Cardiac muscle cell (in vitro differentiated cells and primary cell): ENCODE measurements at regions not wholly inside any gene's neighbourhood (a gene's known extent, or its start where the extent isn't known, plus 50 kb on each side); places are given as distances from the start of the nearest gene placed in this dataset.
"Not testable (repeated sequence)": the region's sequence is repeated elsewhere in the genome, so short reads cannot be mapped to it uniquely, and the experiment has no call there.

Experiments
- DNase-seq, 2 donors: peaks; one replicate each; pipeline versions ENCODE4 v3.0.0 to v3.0.0-alpha.2; 2010 to 2017; ENCODE audit warnings: low read depth in 1 of 2, low spot score in 1 of 2
- H3K27ac ChIP-seq: fragments of 200-600 bp; sonication (generic); 2 replicates; pipeline ENCODE4 v1.5.1; 2016
- H3K27me3 ChIP-seq: fragments of 200-600 bp; sonication (generic); 2 replicates; pipeline ENCODE4 v1.6.0; 2016; ENCODE audit warnings: control low read depth
- H3K36me3 ChIP-seq: fragments of 200-600 bp; sonication (generic); 2 replicates; pipeline ENCODE4 v1.5.1; 2016; ENCODE audit warnings: control low read depth
- H3K4me1 ChIP-seq: fragments of 200-600 bp; sonication (generic); 2 replicates; pipeline ENCODE4 v1.8.1; 2017; ENCODE audit warnings: low read depth, mild to moderate bottlenecking, mixed run types
- H3K4me3 ChIP-seq: fragments of 200-600 bp; sonication (generic); 2 replicates; pipeline ENCODE4 v1.5.1; 2016; ENCODE audit warnings: mild to moderate bottlenecking
- H3K9me3 ChIP-seq: fragments of 200-600 bp; sonication (generic); 2 replicates; pipeline ENCODE4 v1.5.1; 2017; ENCODE audit warnings: low read depth, mild to moderate bottlenecking, control low read depth
- TF ChIP-seq, protein P1 (sequence below): IDR thresholded peaks from 2 replicates; pipeline ENCODE4 v1.5.1; 2012; ENCODE audit warnings: low read depth, mild to moderate bottlenecking, low read length

GRCh38 chr7:150003304-150003810, 129.6 kb downstream of the ATP6V0E2 start:
- TF ChIP-seq, protein P1, sequence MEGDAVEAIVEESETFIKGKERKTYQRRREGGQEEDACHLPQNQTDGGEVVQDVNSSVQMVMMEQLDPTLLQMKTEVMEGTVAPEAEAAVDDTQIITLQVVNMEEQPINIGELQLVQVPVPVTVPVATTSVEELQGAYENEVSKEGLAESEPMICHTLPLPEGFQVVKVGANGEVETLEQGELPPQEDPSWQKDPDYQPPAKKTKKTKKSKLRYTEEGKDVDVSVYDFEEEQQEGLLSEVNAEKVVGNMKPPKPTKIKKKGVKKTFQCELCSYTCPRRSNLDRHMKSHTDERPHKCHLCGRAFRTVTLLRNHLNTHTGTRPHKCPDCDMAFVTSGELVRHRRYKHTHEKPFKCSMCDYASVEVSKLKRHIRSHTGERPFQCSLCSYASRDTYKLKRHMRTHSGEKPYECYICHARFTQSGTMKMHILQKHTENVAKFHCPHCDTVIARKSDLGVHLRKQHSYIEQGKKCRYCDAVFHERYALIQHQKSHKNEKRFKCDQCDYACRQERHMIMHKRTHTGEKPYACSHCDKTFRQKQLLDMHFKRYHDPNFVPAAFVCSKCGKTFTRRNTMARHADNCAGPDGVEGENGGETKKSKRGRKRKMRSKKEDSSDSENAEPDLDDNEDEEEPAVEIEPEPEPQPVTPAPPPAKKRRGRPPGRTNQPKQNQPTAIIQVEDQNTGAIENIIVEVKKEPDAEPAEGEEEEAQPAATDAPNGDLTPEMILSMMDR, result no peak
- no peak for DNase-seq
- H3K4me1 ChIP-seq, result no peaks in the 10 kb centered on the region

GRCh38 chr7:150003973-150004372, 130.2 kb downstream of the ATP6V0E2 start:
- not testable (repeated sequence) for H3K4me1 ChIP-seq, DNase-seq, H3K4me3 ChIP-seq, H3K36me3 ChIP-seq, H3K9me3 ChIP-seq, H3K27me3 ChIP-seq, H3K27ac ChIP-seq

More at GRCh38 chr7:150003304-150003810, 129.6 kb downstream of the ATP6V0E2 start:
- Histone ChIP-seq H3K27ac (no peak overlapping the region), H3K4me3 (no peak overlapping the region), H3K36me3 (no peaks in the 10 kb centered on the region), H3K9me3 (no peaks in the 10 kb centered on the region), H3K27me3 (no peaks in the 10 kb centered on the region)

- not testable (repeated sequence) for H3K36me3 ChIP-seq, H3K9me3 ChIP-seq, H3K4me1 ChIP-seq, H3K27me3 ChIP-seq, H3K27ac ChIP-seq, DNase-seq, H3K4me3 ChIP-seq
Measured at GRCh38 chr7:150004843-150005242, 131.1 kb downstream of the ATP6V0E2 start.

- not testable (repeated sequence) for DNase-seq, H3K9me3 ChIP-seq, H3K4me3 ChIP-seq, H3K27ac ChIP-seq, H3K27me3 ChIP-seq, H3K4me1 ChIP-seq, H3K36me3 ChIP-seq
Measured at GRCh38 chr7:150009620-150010303, 136.0 kb downstream of the ATP6V0E2 start.

DNA sequence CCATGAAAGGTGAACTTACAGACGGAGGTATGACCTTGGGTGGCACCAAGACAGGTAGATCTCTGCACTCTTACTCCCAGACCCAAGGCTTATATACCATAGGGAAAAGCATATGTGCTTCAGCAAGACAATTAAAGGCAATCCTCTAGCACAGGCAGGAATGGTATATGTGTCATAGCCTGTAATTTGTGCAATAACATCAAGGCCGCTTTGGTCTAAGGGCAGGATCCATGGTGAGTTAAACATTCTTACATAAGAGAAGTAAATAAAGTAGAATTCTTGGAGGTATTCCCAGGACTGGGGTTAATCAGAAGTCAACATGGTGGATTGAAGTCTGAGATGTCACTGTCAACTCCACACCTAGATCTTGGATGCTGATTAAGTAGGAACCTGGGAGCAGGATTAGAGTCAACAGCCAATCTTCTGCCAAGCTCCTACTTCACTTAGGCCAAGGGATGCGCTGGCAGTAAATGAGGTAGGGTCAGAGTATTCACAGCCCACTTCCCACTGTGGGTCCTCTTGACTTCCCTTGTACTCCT, 143.0 kb downstream of the ATP6V0E2 start:
- not testable (repeated sequence) for H3K36me3 ChIP-seq, H3K4me3 ChIP-seq, H3K9me3 ChIP-seq, H3K4me1 ChIP-seq, H3K27me3 ChIP-seq, H3K27ac ChIP-seq, DNase-seq

GRCh38 chr7:150020210-150020609, 146.4 kb downstream of the ATP6V0E2 start:
- H3K27ac ChIP-seq, DNase-seq, H3K4me1 ChIP-seq, H3K27me3 ChIP-seq, H3K4me3 ChIP-seq, H3K9me3 ChIP-seq, H3K36me3 ChIP-seq: not testable (repeated sequence)

DNA sequence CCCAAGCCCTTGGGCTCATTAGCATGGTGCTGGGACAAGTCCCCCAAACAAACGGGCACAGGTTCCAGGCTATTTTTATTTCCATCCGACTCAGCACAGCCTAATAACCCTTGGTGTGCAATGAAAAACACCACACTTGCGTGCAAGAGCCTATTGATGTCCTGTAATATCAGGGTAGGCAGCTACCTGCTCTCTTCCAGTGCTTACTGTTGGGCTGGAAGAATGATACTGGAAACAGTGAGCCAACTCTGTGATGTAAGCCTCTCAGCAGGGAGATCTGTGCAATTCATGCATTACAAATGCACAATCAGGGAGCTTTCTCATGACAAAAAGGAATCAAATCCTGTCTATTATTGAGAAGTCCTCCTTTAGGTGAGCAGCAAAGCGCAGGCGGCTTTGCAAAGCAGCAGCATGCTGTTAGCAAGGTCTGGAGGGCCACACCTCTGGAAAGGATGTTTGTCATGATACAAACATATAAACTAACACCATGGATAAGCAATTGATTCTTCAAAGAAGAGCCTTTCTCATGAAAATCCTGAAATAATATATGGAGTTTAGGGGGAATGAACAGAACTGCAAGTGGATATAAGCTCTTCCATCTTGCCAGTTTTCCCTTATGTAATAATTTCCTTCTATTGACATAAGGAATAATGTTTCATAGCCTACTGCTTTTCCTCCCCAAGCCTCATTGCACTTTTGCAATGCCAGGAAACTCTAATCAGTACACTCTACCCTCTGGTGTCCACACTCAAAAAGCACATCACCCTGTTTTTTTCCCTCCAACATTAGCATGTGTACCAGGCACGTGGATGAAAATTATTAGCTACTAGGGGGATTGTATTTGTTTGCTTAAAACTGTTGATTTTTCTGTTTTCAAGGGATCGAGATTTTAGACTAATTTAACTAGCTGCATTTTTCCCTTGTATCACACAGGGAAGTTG, 151.1 kb downstream of the ATP6V0E2 start:
- H3K27me3 ChIP-seq, H3K4me3 ChIP-seq, H3K36me3 ChIP-seq, H3K27ac ChIP-seq, DNase-seq, H3K9me3 ChIP-seq, H3K4me1 ChIP-seq: not testable (repeated sequence)

- H3K4me1 ChIP-seq, H3K9me3 ChIP-seq, DNase-seq, H3K36me3 ChIP-seq, H3K27me3 ChIP-seq, H3K4me3 ChIP-seq, H3K27ac ChIP-seq: not testable (repeated sequence)
Measured at GRCh38 chr7:150025802-150026201, 152.0 kb downstream of the ATP6V0E2 start.

DNA sequence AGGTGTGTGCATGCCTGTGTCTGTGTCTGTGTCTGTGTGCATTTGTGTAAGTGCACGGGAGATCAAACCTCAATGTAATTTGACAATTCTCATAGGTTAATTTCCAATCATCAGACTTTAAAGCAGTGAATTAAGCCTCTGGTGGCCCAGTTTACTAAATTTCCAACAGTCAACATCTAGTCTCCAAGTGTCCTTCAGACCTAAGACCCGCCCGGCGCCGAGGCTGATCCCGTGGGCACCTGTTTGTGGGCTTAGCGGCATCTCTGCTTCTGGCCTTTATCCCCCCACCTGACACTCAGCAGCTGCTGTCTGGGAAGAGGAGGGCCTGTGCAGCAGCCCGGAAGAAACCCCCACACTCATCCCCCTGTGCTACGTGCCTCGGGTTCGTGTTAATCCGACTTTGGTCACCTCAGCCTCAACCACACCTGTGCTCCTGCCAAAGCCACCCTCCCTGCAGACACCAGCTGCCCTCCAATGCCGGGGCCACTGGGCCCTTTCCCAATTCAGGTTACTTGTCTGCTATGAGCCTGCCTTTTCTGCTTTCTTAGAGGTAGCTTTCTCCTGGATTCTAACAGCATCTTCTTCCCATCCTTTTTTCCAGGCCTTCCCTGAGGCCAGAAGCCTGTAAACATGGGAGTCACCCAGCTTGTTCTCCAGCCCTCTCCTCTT, 154.7 kb downstream of the ATP6V0E2 start:
- not testable (repeated sequence) for H3K9me3 ChIP-seq, H3K27ac ChIP-seq, H3K4me3 ChIP-seq, H3K27me3 ChIP-seq, H3K4me1 ChIP-seq, DNase-seq, H3K36me3 ChIP-seq

DNA sequence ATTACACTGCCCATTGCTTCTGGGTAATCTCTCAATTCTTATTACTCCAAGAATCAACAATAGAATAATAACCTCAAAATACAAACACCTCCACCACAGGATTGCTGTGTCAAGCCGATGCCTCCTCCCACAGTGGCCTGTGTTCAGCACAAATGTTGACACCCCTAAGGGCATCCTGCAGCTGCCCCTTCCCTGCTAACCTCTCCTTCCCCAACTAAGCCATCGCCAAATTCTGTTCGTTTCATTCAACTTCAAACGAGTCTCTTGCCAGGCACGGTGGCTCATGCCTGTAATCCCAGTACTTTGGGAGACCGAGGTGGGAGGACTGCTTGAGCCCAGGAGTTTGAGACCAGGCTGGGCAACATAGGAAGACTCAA, 155.2 kb downstream of the ATP6V0E2 start:
- H3K27me3 ChIP-seq, H3K9me3 ChIP-seq, H3K36me3 ChIP-seq, DNase-seq, H3K4me3 ChIP-seq, H3K4me1 ChIP-seq, H3K27ac ChIP-seq: not testable (repeated sequence)

DNA sequence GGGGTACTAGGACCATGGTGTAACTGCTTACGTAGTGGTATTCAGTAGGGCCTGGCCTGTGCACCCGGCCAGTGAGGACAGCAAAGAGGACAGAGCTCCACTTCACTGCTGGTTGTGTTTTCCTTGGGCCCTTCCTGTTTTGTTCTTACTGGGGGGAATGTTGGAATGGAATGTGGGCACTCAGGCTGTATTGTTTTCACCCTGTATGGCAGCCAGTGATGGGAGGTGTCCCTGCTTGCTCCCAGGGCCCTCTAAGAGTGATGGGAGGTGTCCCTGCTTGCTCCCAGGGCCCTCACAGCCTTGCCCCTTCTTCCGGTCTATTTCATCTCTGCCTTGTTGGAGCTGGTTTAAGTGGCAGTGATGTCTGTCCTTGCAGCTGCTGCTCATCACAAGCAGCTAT, 158.0 kb downstream of the ATP6V0E2 start:
- not testable (repeated sequence) for H3K4me1 ChIP-seq, H3K9me3 ChIP-seq, H3K36me3 ChIP-seq, H3K27me3 ChIP-seq, DNase-seq, H3K4me3 ChIP-seq, H3K27ac ChIP-seq

DNA sequence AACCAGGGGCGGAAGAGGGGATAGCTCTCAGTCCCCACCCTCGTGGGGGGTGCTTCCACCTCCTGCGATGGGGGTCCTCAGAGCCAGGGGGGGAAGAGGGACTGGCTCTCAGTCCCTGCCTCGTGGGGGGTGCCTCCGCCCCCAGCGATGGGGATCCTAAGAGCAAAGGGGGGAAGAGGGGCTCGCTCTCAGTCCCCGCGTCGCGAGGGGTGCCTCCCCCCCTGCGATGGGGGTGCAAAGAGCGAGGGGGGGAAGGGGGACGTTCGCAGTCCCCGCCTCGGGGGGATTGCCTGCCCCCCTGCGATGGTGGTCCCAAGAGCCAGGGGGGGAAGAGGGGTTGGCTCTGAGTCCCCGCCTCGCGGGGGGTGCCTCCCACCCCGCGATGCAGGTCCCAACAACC, 159.9 kb downstream of the ATP6V0E2 start:
- not testable (repeated sequence) for H3K9me3 ChIP-seq, H3K4me3 ChIP-seq, H3K27me3 ChIP-seq, H3K27ac ChIP-seq, H3K36me3 ChIP-seq, H3K4me1 ChIP-seq, DNase-seq
